AG10803 (cell line): ENCODE measurements at regions not wholly inside any gene's neighbourhood (a gene's known extent, or its start where the extent isn't known, plus 50 kb on each side); places are given as distances from the start of the nearest gene placed in this dataset.
A peak's percentile ranks its signal among the peaks of the same experiment; 100 is the strongest.

Experiments
- DNase-seq: peaks from one replicate; pipeline ENCODE4 v3.0.0; 2010; ENCODE audit warnings: low read depth
- H3K4me3 ChIP-seq: 2 replicates; pipeline ENCODE4 v1.5.1; 2011; ENCODE audit warnings: mild to moderate bottlenecking, low read length, control low read depth
- CTCF ChIP-seq: conservative IDR thresholded peaks from 2 replicates; pipeline ENCODE4 v1.5.1; 2011; ENCODE audit warnings: mild to moderate bottlenecking, low read length, control low read depth, inconsistent platforms

GRCh38 chr15:70269311-70269911, 171.7 kb upstream of the TLE3 start:
- no peak overlapping the region for H3K4me3 ChIP-seq
- TF ChIP-seq CTCF, result no peak
- DNase-seq, result no peak

GRCh38 chr15:70268698-70269251, 171.1 kb upstream of the TLE3 start:
- H3K4me3 ChIP-seq, result no peak overlapping the region
- TF ChIP-seq CTCF, result no peak
- DNase-seq, result no peak

- peak; percentile 41 for DNase-seq
Measured at GRCh38 chr15:70267879-70268278, 170.2 kb upstream of the TLE3 start.

GRCh38 chr15:70267306-70267705, 169.6 kb upstream of the TLE3 start:
- H3K4me3 ChIP-seq, result no peak overlapping the region
- no peak for TF ChIP-seq CTCF
- no peak for DNase-seq

More at GRCh38 chr15:70267879-70268278, 170.2 kb upstream of the TLE3 start:
- no peak overlapping the region for H3K4me3 ChIP-seq
- TF ChIP-seq CTCF, result no peak

DNA sequence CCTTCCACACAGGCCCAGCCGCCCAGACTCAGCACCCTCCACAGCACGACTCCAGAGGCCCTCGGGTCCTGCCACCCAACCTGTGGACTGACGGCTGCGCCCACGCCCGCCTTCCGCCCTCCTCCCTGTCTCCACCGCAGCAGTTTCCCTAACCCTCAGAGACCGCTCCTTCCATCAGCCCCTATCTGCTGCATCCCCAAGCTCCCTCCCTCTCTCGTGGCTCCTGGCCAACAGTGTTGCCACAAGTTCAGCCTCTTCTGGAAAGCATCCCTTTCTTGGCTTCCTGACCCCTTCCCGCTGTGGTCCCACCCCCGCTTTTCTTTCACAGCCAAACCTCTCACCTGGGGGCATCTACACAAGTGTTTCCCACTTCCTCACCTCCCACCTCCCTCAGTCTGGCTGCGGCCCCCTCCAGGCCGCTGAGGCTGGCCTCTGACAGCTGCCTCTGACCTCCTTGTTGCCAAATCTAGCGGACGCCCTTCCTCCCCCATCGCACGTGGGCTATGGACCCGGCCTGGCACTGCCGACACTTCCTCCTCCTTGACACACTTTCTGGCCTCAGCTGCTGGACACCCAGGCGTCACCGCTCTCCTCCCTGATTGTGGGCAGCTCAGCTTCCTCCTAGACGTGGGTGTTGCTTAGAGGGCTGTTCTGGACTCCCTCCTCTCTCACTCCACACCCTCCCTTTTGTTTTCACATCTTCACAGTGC, 168.8 kb upstream of the TLE3 start:
- peak; percentile 12 for DNase-seq
- TF ChIP-seq CTCF, result no peak
- no peak overlapping the region for H3K4me3 ChIP-seq

GRCh38 chr15:70265986-70266385, 168.3 kb upstream of the TLE3 start:
- TF ChIP-seq CTCF, result no peak
- H3K4me3 ChIP-seq, result no peak overlapping the region
- DNase-seq, result no peak
